ENCODE measurements at regions not wholly inside any gene's neighbourhood (a gene's known extent, or its start where the extent isn't known, plus 50 kb on each side); places are given as distances from the start of the nearest gene placed in this dataset.

DNA sequence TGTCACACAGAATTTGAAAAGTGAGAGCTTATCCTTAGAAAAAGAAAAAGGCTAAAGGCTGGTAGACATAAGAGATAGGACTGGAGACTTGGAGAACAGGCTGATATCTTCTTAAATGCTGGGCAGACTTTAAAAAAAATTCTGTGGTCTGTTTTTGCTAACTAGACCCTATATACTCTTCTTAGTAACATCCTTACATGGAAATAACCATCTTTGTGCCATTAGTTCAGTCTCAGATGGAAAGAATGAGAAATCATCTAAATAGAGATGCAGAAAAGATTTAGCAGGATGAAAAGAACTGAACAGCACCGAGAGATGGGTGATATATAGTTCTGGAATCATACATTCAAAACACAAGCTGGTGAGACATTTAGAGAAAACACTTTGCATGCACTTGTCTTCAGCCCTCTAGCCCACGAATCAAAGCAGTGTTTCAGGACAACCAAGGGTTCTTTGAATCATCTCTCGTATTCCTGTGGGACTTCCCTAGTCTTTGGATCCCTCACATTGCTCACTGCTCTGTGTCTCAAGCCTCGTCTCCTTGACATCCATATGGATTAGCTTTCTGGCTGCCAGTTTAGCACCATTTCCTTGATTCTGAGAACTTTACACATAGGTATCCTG, 93.0 kb upstream of the LYSMD4 start:
- no peak for TF ChIP-seq EZH2 (IDR thresholded peaks at IDR 0.05; ENCODE audit: low read length, unreplicated experiment)
- TF ChIP-seq, protein P1, sequence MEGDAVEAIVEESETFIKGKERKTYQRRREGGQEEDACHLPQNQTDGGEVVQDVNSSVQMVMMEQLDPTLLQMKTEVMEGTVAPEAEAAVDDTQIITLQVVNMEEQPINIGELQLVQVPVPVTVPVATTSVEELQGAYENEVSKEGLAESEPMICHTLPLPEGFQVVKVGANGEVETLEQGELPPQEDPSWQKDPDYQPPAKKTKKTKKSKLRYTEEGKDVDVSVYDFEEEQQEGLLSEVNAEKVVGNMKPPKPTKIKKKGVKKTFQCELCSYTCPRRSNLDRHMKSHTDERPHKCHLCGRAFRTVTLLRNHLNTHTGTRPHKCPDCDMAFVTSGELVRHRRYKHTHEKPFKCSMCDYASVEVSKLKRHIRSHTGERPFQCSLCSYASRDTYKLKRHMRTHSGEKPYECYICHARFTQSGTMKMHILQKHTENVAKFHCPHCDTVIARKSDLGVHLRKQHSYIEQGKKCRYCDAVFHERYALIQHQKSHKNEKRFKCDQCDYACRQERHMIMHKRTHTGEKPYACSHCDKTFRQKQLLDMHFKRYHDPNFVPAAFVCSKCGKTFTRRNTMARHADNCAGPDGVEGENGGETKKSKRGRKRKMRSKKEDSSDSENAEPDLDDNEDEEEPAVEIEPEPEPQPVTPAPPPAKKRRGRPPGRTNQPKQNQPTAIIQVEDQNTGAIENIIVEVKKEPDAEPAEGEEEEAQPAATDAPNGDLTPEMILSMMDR (conservative IDR thresholded peaks at IDR 0.05; ENCODE audit: low read depth, low read length) = no peak
